K562 (cell line): ENCODE measurements at regions not wholly inside any gene's neighbourhood (a gene's known extent, or its start where the extent isn't known, plus 50 kb on each side); places are given as distances from the start of the nearest gene placed in this dataset.

Experiments
- ATAC-seq: fragments of 200-7000 bp; cut with Tn5 transposase; 3 replicates; pipeline ENCODE4 v1.9.1; 2020; ENCODE audit warnings: moderate library complexity
- BruUV-seq: library from RNA; stranded (reverse); fragments of 400-500 nt; replicated peaks from 2 replicates; lab custom pipeline; 2021; lab: Mats Ljungman, UMichigan
- CTCF ChIA-PET: fragments of 300-600 bp; formaldehyde crosslinking; extraction: SDS; loops from one replicate; lab custom pipeline; 2021; ENCODE audit warnings: low intra/inter-chr PET ratio; lab: Yijun Ruan, JAX
- POLR2A ChIA-PET: fragments of 300-600, 350-650 bp; sonication (Branson Sonifier 250); formaldehyde crosslinking; extraction: SDS; loops from one replicate; lab custom pipeline; 2021; ENCODE audit warnings: antibody characterized with exemption, inconsistent platforms; lab: Yijun Ruan, JAX
- DNase-seq, 4 experiments: peaks; one replicate each; pipeline versions ENCODE4 v3.0.0 to v3.0.0-alpha.2; 2011 to 2018; ENCODE audit warnings: low spot score in 3 of 4, mixed read lengths in 3 of 4; ENCODE audit errors: extremely low read depth in 1 of 4
- FAIRE-seq: peaks from 2 replicates; lab custom pipeline; 2011; peaks lifted over from hg19 to GRCh38; lab: Jason Lieb, UNC
- H2AFZ ChIP-seq: 2 replicates; pipeline ENCODE4 v1.6.0; 2011; ENCODE audit warnings: low read depth, low read length, control low read depth, inconsistent platforms
- H3K27ac ChIP-seq: fragments of 200-600 bp; 3 replicates; pipeline ENCODE4 v1.8.0; 2011; ENCODE audit warnings: low read depth, mild to moderate bottlenecking, control low read depth, inconsistent platforms, low read length, moderate library complexity, mixed read lengths; ENCODE audit errors: extremely low read depth
- H3K27me3 ChIP-seq, 2 experiments: fragments of 300-600 bp in 1 of 2; 2 replicates in 1 of 2; 3 replicates in 1 of 2; pipeline versions ENCODE4 v1.6.0 to v1.8.0; 2011; ENCODE audit warnings: inconsistent platforms in 2 of 2, low read length in 2 of 2, mild to moderate bottlenecking in 1 of 2, mixed read lengths in 1 of 2, moderate library complexity in 1 of 2; ENCODE audit not compliant: control insufficient read depth in 2 of 2, insufficient read depth in 2 of 2
- H3K36me3 ChIP-seq: fragments of 300-600 bp; 3 replicates; pipeline ENCODE4 v1.8.0; 2011; ENCODE audit warnings: mild to moderate bottlenecking, low read length, inconsistent platforms; ENCODE audit not compliant: control insufficient read depth, insufficient read depth
- H3K4me1 ChIP-seq, 2 experiments: fragments of 200-600 bp in 1 of 2; replicated peaks in 1 of 2; 2 replicates in 1 of 2; 3 replicates in 1 of 2; pipeline versions ENCODE4 v1.5.1 to v1.8.0; 2011; ENCODE audit warnings: inconsistent platforms in 2 of 2, low read length in 2 of 2, mild to moderate bottlenecking in 1 of 2, mixed read lengths in 1 of 2, moderate library complexity in 1 of 2; ENCODE audit not compliant: control insufficient read depth in 2 of 2, insufficient read depth in 2 of 2
- H3K4me2 ChIP-seq: 2 replicates; pipeline ENCODE4 v1.6.1; 2011; ENCODE audit warnings: low read length, control low read depth, inconsistent platforms, mixed read lengths; ENCODE audit not compliant: insufficient read depth
- H3K4me3 ChIP-seq: fragments of 200-600 bp; sonication (generic), shearing (Covaris generic); 2 replicates; pipeline ENCODE4 v1.5.1; 2016; ENCODE audit warnings: control low read depth, inconsistent platforms
- H3K79me2 ChIP-seq: fragments of 200-600 bp; 3 replicates; pipeline ENCODE4 v1.8.0; 2011; ENCODE audit warnings: low read length, inconsistent platforms; ENCODE audit not compliant: control insufficient read depth, insufficient read depth
- H3K9ac ChIP-seq, 2 experiments: 2 replicates each; pipeline versions ENCODE4 v1.6.0 to v1.6.1; 2011; ENCODE audit warnings: low read depth in 2 of 2, low read length in 2 of 2, control low read depth in 1 of 2, inconsistent platforms in 1 of 2, mild to moderate bottlenecking in 1 of 2, mixed read lengths in 1 of 2; ENCODE audit not compliant: insufficient read depth in 1 of 2
- H3K9me1 ChIP-seq: one replicate; pipeline ENCODE4 v1.6.0; 2011; ENCODE audit warnings: inconsistent platforms, mild to moderate bottlenecking, low read length, moderate library complexity; ENCODE audit not compliant: control insufficient read depth, insufficient read depth
- H3K9me3 ChIP-seq: replicated peaks from 2 replicates; pipeline ENCODE4 v1.5.1; 2011; ENCODE audit warnings: low read depth, low read length, inconsistent platforms; ENCODE audit not compliant: control insufficient read depth, insufficient read depth
- H4K20me1 ChIP-seq: replicated peaks from 2 replicates; pipeline ENCODE4 v1.6.1; 2011; ENCODE audit warnings: low read length, inconsistent platforms, mixed read lengths; ENCODE audit not compliant: control insufficient read depth, insufficient read depth
- ELF4 ChIP-seq: fragments of 450-650 bp; formaldehyde crosslinking; IDR thresholded peaks from 2 replicates; pipeline ENCODE4 v1.4.0; 2022; ENCODE audit warnings: missing genetic modification characterization
- ERF ChIP-seq: fragments of 450-650 bp; formaldehyde crosslinking; IDR thresholded peaks from 2 replicates; pipeline ENCODE4 v1.4.0; 2020; ENCODE audit warnings: mild to moderate bottlenecking, mixed read lengths
- MLLT1 ChIP-seq, 2 experiments: fragments of 450-650 bp; IDR thresholded peaks; 2 replicates each; pipeline ENCODE4 v1.6.1; 2016
- MYBL2 ChIP-seq, 2 experiments: fragments of 450-650 bp in 1 of 2; sonication (generic) in 1 of 2; formaldehyde crosslinking in 1 of 2; IDR thresholded peaks; 2 replicates each; pipeline versions ENCODE4 v1.6.1 to v1.8.1; 2017 to 2022; ENCODE audit warnings: borderline replicate concordance in 1 of 2, inconsistent platforms in 1 of 2, low read depth in 1 of 2, mild to moderate bottlenecking in 1 of 2, missing genetic modification reagents in 1 of 2, moderate library complexity in 1 of 2
- RFX7 ChIP-seq: fragments of 250-450 bp; sonication (Bioruptor Pico); IDR thresholded peaks from 2 replicates; pipeline ENCODE4 v1.5.1; 2021; ENCODE audit warnings: mild to moderate bottlenecking
- SUPT5H ChIP-seq: fragments of 450-650 bp; IDR thresholded peaks from 2 replicates; pipeline ENCODE4 v1.6.1; 2016
- TAF9B ChIP-seq: fragments of 450-650 bp; IDR thresholded peaks from 2 replicates; pipeline ENCODE4 v1.6.1; 2018; ENCODE audit warnings: mild to moderate bottlenecking; ENCODE audit not compliant: partially characterized antibody
- WGBS: fragments of 100-300 bp; shearing (Covaris generic); methylation state at CpG from one replicate; pipeline ENCODE4 v1.1.6; 2016; ENCODE audit warnings: low coverage, mixed read lengths; ENCODE audit not compliant: insufficient coverage; ENCODE audit errors: missing lambda C conversion rate; 5-methylcytosine and 5-hydroxymethylcytosine counted together
- in situ Hi-C: fragments of 300-500 bp; cut with MboI; formaldehyde crosslinking; loops from 4 replicates; pipeline ENCODE4 v1.15.0; 2018; ENCODE audit warnings: inconsistent platforms, mixed read lengths
- intact Hi-C: fragments of 100-400 bp; cut with micrococcal nuclease; formaldehyde crosslinking; loops from 2 replicates; pipeline ENCODE4 v1.14.2; 2022

- FAIRE-seq (no peak), ATAC-seq (no peak), DNase-seq (no peak)
- Histone ChIP-seq H3K9me1 (no peaks in the 10 kb centered on the region), H3K4me3 (no peak overlapping the region), H3K4me1 (no peaks in the 10 kb centered on the region), H3K79me2 (no peaks in the 10 kb centered on the region), H3K27ac (no peak overlapping the region), H3K36me3 (no peaks in the 10 kb centered on the region), H3K4me2 (no peak overlapping the region), H3K27me3 (no peaks in the 10 kb centered on the region), H2AFZ (no peak overlapping the region), H3K9ac (no peak overlapping the region), H4K20me1 (no peaks in the 10 kb centered on the region; the same call in 1 of the 2 replicates), H3K9me3 (no peaks in the 10 kb centered on the region)
- in situ Hi-C loops, result no loop called here
- no peak for TF ChIP-seq SUPT5H
- CTCF ChIA-PET, result no interaction called here
- WGBS, result 0% methylated on average over 1 of the region's 1 CpG
- BruUV-seq, result no TSS peak
- POLR2A ChIA-PET, result no interaction called here
- intact Hi-C loops, result no loop called here
Measured at GRCh38 chr4:82036181-82036580, 337.6 kb downstream of the HNRNPD start.

DNA sequence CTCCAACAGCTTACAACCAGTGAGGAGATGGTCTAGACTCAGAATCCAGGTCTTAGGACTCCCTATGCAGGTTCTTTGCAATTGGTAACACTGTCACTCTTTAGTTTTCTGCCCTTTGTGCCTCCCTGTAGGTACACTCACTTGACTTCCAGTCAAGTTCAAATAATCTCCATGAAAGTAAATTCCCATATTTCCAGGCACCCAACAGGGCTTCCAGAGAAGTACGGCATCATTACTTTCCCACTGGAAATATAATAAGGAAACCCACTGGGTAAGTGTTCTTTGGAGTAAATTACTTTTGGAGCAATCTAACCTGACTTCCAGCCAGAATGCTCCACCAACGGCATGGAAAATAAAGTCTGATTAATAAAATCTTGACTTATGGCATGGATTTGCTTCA is 338.9 kb downstream of the HNRNPD start:
- no peaks in the 10 kb centered on the region for H3K9me3 ChIP-seq
- 0% methylated on average over 2 of the region's 2 CpGs for WGBS
- TF ChIP-seq RFX7 (no peak), ERF (CRISPR knock-in tag) (no peak), MYBL2 (IDR thresholded peaks at IDR 0.05; ENCODE audit: low read depth) (no peak), MYBL2 (CRISPR knock-in tag; IDR thresholded peaks at IDR 0.05; ENCODE audit: borderline replicate concordance) (no peak), TAF9B (no peak), ELF4 (CRISPR knock-in tag) (no peak), MLLT1 (IDR thresholded peaks at IDR 0.05) (no peak)
- TF ChIP-seq, all 486 proteins: peak for 0
- Histone ChIP-seq H3K4me1 (no peaks in the 10 kb centered on the region), H3K4me3 (no peak overlapping the region), H3K27me3 (no peaks in the 10 kb centered on the region), H3K4me2 (no peak overlapping the region), H3K36me3 (no peaks in the 10 kb centered on the region), H4K20me1 (no peaks in the 10 kb centered on the region; the same call in 1 of the 2 replicates), H2AFZ (no peak overlapping the region), H3K9me1 (no peaks in the 10 kb centered on the region), H3K27ac (no peak overlapping the region), H3K9ac (no peak overlapping the region), H3K79me2 (no peaks in the 10 kb centered on the region)
- ATAC-seq, result no peak
- no peak for DNase-seq
- no peak for FAIRE-seq
- intact Hi-C loops (no loop called here), in situ Hi-C loops (no loop called here)
- BruUV-seq, result no TSS peak
- CTCF ChIA-PET, result no interaction called here
- POLR2A ChIA-PET, result no interaction called here
